ENCODE measurements at regions not wholly inside any gene's neighbourhood (a gene's known extent, or its start where the extent isn't known, plus 50 kb on each side); places are given as distances from the start of the nearest gene placed in this dataset.

DNA sequence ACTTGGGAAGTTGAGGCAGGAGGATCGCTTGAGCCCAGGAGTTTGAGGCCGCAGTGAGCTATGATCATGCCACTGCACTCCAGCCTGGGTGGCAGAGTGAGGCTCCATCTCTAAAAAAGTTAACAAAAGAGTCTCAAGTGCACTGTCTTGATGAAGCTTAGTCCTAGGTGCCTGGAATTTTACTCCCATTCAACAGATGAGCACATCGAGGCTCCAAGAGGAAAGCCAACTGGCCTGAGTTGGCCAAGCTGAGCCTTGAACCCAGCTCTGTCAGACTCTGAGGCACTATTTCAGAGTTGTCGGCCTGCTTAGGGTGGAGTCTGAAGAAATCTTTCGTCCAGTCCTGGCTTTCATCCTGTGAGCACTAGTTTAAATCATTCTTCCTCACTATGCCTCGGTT is 98.1 kb upstream of the MAP1LC3B2 start:
- DNase-seq = no peak

DNA sequence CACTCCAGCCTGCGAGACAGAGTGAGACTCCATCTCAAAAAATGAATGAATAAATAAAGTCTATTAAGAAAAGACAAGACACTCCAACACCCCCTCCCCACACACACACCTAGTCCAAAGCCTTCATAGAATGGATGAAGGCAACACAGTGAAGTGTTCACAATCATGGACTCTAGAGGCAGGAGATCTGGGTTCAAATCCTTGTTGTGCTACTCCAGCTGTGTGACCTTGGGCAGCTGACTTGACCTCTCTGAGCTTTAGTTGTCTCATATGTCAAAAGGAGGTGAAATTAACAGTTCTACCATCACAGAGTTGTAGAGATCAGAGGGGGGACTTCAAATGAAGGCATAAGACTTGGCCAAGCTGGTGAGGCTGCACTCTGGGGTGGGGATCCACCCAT is 95.8 kb upstream of the MAP1LC3B2 start:
- no peak for DNase-seq

DNA sequence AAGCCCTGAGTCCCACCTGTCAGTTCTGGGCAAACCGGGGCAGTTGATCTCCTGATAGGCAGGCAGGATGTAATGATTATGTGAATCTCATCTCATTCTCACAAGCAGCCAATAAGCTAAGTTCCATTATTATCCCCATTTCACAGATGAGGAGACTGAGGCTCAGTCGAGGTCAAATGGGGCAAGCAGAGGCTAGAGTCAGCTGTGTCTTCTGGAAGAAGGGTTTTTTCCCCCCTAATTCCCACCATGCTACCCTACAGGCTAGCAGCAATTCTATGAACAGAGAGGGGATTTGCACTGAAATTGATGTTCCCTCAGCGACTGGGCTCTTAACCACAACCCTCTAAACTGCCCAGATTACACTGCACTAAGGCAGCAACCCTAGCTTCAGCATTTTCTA is 93.8 kb upstream of the MAP1LC3B2 start:
- no peak for DNase-seq

DNA sequence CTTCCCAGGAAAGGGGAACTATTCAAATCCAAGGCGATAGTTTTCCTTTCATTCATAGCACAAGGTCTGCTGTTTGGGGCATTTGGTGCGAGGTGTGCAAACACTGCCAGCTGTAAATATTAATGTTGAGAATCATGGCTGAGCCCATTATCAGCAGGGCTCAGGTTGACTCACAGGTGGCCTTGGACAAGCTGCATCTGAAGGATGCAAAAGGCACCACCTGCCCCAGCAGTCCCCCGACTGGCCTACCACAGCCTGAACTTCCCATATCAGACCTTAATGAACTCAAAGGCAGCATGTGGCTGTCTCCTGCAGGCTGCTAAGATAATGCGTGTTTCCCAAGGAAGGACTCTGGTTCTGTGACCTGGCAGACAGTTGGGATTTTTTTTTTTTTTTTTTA is 93.3 kb upstream of the MAP1LC3B2 start:
- DNase-seq = no peak

DNA sequence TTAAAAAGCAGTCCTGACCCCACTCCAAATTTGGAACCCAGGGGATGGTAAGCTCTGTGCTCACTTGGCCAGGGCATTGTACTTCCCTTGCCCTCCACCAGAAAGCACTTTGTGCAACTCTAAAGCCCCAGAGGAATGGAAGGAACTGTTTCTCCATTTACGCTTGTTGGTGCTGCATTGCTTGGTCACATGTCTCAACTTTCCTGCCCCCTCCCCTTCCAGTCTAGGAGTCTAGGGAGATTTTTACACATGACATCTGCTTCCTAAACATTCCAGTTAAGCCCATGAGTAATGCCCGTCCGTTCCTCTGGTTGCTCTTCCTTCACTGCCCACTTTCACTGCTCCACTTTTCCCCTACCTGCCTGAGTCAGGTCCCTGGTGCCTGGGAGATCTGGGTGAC is 92.6 kb upstream of the MAP1LC3B2 start:
- no peak for DNase-seq

DNA sequence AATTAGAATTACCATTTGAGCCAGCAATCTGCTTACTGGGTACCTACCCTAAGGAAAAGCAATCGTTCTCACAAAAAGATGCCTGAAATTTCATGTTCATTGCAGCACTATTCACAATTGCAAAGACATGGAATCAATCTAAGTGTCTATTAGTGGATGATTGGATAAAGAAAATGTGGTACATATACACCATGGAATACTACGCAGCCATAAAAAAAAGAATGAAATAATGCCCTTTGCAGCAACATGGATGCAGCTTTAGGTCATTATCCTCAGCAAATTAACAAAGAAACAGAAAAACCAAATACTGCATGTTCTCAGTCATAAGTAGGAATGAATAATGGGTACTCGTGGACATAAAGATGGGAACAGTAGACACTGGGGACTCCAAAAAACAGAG is 89.8 kb upstream of the MAP1LC3B2 start:
- no peak for DNase-seq

DNA sequence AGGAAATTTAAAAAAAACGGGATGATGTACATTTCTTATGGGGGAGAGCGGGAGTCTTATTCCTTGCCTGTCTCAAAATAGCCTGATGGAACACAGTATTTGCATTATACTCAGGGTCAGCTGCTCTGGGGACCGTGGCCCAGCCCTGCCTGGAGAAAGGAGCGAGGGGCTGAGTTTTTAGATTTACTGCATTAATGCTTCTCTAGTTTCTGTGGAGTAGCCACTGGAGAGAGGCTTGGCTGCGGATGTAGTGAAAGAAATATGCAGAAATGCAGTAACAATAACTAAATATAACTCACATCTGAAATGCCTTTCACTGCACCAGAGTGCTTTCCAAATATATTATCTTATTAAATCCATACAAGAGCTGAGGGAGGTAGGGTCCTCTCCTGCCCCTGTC is 87.6 kb upstream of the MAP1LC3B2 start:
- DNase-seq = peak; percentile 71

DNA sequence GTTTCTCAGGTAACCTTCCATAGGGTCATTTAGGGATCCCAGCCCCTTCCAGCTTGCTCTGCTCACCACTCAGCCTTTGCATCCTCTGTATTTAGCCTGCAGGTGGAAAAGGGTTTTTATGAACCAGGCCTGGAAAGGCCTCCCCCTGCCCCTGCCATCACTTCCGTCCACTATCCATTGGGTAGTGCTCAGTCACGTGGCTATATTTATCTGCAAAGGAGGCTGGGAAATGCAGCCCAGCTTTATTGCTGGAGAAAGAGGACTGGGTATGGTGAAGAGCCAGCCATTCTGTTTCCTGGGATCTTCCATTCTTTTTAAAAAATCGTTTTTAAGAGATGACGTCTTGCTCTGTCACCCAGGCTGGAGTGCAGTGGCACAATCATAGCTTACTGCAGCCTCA is 87.0 kb upstream of the MAP1LC3B2 start:
- no peak for DNase-seq

DNA sequence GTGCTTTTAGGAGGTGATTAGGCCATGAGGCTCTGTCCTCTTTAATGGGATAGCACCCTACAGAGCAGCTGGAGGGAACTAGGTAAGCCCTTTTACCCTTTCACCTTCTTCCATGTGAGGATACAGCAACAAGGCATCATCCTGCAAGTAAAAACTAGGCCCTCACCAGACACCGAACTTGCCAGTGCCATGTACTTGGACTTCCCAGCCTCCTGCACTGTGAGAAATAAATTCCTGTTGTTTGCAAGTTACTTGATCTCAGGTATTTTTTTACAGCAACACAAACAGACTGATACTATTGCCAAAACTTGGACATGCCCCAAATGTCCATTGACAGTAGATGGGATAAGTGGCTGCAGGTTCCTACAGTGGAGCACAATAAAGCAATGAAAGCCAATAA is 85.8 kb upstream of the MAP1LC3B2 start:
- DNase-seq = no peak

DNA sequence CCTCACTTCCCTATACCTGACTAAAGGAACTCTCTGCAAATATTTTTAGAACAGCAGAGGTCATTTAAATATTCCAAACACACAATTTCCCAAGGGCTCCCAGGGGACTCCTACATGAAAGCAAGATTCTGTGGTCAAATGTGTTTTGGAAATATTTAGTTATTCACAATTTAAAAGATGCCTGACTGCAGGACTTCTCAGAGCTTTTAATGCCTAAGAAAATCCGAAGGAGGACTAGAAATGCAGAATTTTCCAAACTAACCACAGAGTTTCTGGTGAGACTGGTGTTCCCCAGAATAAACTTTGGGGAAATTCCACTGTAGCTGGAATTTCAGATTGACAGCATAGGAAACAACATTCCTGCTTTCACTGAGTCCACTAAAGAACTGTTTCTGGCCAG is 84.8 kb upstream of the MAP1LC3B2 start:
- DNase-seq = no peak

DNA sequence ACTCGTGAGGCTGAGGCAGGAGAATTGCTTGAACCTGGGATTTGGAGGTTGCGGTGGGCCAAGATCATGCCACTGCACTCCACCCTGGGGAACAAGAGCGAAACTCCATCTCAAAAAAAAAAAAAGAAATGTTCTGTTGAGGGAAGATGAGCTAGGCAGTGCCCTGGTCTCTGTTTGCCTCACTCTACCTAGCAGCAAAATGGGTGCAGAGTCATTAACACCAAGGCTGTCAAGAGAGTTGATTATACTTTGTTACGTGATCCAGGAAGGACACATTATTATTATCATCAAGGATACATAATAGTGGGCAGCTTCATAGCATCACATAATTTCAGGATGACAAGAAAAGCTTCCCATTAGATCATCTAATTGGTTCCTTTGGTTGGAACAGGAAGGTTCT is 84.3 kb upstream of the MAP1LC3B2 start:
- DNase-seq = no peak

DNA sequence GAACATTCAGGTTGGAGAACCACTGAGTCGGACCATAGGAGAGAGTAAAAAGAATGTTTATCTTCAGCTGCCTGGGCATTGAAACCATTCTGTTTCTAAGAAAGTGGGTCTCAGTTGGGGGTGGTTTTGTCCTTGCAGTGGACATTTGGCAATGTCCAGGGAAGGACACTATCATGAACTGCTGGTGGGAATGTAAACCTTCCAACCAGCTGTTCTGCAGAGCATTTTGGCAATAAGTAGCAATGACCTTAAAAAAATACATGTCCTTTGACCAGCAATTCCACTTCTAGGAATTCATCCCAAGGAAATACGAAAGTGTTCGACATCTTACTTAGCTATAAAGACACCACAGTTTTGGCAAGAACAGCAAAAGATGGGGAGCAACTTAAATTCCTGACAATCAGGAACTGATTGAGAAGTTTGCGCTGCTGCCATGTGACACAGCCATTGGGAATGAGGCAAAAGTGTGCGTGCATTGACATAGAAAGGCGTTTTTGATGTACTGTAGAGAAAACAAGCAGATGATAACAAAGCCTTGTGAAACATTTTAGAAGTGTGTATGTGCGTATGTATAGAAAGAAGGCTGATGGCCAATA is 82.9 kb upstream of the MAP1LC3B2 start:
- no peak for DNase-seq

DNA sequence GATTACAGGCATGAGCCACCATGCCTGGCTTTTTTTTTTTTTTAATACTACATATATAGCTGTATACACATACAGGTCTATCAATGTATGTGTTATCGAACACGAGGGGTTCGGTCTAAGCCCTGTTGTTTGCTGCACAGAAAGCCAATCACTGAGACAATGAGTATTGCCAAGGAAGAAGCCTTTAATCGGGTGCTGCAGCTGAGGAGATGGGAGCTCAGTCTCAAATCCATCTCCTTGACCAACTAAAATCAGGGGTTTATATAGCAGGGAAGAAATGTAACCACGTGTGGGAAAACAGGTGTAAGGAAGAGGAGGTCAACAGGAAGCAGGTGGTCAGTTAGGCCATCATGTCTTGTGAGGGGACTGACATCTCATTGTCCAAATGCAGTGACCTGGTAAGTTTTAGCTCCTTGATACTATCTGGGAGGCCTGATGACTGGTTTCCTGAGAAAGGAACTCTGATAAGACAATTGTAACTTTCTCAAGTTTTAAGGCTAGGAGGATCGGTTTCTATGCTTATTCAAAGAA is 80.9 kb upstream of the MAP1LC3B2 start:
- DNase-seq = no peak

DNA sequence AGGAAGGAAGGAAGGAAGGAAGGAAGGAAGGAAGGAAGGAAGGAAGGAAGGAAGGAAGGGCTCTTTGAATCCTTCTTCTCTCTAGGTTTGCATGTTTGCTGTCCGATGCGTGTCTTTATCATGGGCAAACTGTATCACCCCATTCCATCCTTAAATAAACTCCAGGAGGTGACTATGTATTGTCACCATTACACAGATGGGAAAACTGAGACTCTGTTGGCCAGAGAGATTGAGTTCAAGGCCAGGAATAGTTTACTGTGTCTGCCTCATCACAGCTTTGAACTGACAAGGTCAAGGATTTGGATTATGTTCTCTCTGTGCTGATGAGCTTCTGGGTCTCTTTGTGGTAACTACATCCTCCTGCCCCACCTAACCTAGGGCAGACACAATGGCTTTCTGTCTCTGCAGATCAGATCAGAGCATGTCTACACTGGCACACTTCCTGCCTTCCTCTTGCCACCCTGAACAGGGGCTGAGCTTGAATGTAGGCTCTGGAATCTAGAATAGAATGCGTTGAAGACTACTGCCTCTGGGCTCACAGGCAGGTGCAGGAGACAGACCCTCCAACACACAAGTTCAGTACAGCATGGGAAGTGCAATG is 78.9 kb upstream of the MAP1LC3B2 start:
- no peak for DNase-seq

DNA sequence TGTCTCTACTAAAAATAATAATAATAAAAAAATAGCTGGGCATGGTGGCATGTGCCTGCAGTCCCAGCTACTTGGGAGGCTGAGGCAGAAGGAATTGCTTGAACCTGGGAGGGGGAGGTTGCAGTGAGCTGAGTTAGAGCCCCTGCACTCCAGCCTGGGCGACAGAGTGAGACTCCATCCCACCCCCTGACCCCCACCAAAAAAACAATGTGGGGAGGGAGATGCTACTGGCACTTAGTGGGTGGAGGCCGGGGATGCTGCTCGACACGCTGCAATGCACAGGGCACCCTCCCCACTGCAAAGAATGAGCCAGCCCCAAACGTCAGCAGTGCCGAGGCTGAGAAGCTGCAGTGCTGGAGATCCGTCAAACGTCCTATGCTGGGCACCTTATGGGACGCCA is 77.5 kb upstream of the MAP1LC3B2 start:
- no peak for DNase-seq

DNA sequence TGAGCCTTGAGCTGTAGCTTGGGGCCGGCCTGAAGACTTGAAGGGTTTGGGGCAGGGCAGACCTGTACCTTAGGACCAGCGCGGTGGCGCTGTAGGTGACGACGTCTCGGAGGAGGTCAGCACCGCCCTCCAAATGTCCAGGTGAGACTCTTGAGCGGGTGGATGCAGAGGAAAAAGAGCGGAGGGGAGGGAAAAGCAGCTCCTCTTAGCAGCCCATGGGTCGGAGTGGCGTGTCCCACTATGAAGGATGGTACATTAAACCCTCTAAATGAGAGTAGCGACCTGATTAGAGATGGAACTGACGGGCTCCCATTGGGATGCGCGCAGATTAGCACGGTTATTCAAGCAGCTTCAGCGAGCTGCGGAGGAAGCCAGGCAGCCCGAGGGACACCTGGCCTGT is 77.0 kb upstream of the MAP1LC3B2 start:
- DNase-seq = no peak

DNA sequence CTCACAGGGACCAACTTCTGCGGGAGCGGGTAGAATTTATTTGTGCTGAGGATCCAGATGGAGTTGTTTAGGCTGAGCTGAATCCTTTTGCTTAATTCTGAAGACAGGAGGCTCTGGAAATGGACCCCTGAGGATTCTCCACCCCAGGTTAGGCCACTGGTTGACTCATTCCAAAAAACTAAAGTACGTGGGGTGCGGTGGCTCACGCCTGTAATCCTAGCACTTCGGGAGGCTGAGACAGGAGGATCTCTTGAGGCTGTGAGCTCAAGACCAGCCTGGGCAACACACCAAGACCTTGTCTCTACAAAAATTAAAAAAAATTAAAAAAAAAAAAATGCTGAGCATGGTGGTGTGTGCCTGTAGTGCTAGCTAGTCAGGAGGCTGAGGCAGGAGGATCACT is 76.3 kb upstream of the MAP1LC3B2 start:
- DNase-seq = no peak

DNA sequence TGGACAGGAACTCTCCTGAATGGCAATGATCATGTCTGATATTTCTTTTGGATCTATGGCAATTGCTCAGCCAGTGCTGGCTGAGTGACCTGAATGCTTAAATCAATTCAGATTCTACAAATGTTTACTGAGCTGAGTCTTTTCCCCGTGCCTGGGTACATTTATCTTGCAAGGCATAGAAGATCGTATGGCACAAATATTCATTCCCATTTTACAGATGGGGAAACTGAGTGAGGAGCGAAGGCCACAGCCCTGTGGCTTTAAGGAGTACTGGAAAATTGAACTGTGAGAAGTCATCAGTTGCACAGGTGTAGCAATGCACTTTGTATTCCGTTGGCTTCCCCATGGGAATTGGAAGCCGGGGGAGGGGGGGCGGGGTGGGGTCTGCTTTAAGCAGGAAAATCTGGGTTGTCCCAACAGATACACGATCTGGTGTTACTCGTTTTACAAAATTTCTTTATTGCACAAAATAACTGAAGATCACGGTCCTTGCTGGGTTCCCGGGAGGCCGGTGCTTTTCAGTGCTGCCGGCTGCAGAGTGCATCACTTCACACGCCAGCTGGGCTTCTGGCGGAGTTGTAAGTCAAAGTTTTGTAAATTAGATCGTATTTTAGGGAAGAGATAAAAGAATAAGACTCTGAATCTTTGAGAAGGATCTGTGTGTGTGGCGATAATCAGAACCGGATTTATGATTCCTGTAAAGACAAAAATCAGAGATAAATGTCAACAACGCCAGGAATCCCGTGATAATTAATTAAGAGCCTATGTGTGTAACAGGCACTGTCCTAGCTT is 75.0 kb upstream of the MAP1LC3B2 start:
- DNase-seq = no peak

DNA sequence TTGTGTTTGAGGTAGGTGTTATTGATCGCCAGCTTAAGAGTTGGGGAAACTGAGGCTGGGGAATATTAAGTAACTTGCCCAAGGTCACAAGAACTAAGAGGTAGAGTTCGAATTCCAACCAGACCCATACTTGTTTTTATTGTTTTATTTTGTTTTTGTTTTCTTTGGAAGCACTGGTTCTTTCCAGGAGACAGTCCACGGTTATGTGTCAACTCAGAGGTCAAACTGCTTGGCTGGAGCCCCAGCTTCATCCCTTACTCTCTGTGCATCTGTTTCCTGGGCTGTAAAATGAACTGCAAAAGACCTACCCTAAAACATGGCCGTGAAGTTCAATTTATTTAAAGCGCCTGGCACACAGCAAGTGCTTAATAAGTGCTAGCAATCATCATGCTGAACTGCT is 74.4 kb upstream of the MAP1LC3B2 start:
- DNase-seq = no peak

DNA sequence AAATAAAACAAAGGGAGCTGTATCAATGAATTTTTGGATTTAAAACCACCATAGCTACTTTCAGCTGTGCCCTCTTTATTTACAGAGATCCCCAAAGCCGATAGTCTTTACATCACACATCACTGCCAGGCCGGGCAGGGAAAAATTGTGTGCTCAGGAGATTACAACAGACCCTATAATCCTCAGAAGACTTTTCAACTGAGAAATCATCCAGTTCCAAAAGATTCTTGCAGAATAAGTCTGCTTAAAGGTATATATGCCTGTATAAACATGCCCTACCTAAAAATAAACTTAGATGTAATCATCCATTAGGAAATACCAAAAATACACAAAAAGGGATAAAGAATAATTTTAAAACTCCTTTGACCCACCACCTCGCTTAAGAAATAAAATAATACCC is 70.1 kb upstream of the MAP1LC3B2 start:
- DNase-seq = no peak

DNA sequence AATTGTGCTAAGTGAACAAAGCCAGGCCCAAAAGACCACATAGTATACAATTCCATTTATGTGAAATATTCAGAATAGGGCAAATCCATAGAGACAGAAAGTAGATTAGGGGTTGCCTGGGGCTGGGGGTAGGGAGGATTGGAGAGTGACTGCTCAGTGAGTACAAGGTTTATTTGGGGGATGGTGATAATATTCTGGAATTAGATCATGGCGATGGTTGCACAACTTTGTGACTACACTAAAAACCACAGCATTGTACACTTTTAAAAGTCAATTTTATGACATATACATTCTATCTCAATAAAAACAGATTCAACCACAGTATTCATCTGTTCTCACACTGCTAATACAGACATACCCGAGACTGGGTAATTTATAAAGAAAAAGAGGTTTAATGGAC is 68.7 kb upstream of the MAP1LC3B2 start:
- no peak for DNase-seq

DNA sequence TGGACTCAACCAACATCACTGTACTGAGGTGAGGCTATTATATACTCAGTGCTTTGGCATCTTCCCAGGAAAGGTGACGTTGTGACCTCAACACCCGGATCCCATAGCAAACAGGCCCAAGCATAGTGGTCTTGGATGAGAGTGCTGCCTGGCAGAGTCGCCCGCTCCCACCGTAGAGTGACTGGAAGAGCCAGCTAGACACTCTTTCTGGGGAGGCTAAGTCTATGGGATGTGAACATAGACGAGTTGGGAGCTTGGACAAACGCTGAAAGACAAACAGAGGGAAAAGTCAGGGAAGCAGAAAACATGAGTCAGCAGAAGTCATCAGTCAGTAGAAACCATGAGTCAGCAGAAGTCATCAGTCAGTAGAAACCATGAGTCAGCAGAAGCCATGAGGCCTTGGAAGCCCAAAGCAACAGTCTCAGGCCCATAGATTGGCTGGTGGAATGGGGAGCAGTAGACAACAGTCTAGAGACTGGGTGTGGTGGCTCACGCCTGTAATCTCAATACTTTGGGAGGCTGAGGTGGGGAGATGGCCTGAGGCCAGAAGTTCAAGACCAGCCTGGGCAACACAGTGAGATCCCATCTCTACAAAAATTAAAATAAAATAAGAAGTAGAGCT is 66.4 kb upstream of the MAP1LC3B2 start:
- no peak for DNase-seq

DNA sequence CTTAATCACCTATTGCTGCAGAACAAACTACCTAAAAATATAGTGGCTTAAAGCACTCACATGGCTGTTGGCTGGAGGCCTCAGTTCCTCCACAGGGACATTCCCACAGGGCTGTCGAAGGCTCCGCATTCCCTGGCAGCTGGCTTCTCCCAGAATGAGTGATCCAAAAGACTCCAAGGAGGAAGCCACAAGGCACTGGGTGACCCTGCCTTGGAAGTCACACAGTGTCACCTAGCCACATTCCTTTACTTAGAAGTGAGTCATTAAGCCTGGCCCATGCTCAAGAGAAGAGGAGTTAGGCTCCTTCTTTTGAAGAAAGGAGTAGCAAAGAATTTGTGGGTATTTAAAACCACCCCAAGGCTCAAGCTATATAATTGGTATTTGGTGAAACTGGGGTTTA is 63.9 kb upstream of the MAP1LC3B2 start:
- DNase-seq = no peak

DNA sequence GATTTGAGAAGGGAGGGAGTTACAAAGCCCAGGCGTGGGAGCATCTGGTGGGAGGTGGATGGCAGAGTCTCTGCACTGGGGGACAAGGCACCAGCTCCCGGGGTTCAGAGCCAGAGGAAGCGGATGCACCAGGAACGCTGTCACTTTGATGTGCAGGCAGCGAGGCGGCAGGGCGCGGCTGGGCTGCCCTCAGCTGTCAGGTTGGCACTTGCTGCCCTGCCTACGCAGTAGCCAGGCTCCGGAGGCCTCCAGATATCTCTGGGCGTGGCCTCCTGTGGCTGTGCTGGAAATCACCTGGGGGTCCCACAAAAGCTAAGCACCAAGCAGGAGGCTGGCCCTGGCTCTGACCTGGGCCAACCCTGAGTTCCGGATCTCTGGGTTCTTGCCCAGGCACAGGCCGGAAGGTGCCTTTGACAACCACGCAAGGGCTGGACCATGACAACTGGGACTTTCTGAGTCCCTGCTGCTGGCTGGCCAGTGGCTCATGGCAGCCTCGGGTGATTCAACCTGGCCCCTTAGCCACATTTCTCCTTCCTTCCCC is 62.1 kb upstream of the MAP1LC3B2 start:
- DNase-seq = no peak
